H1 (cell line): ENCODE measurements at regions not wholly inside any gene's neighbourhood (a gene's known extent, or its start where the extent isn't known, plus 50 kb on each side); places are given as distances from the start of the nearest gene placed in this dataset.

Experiments used
- CTCF ChIP-seq, 3 experiments: IDR thresholded peaks; 1 replicate in 2 of 3; 2 replicates in 1 of 3; pipeline versions ENCODE4 v1.5.1 to v1.6.1; 2011; ENCODE audit warnings: low read length in 3 of 3, mild to moderate bottlenecking in 3 of 3, inconsistent platforms in 2 of 3, low read depth in 1 of 3, moderate library complexity in 1 of 3; ENCODE audit not compliant: insufficient read depth in 1 of 3; ENCODE audit errors: control extremely low read depth in 1 of 3
- POU5F1 ChIP-seq: IDR thresholded peaks from 2 replicates; pipeline ENCODE4 v1.6.1; 2011; ENCODE audit warnings: low read depth, mild to moderate bottlenecking, low read length, moderate library complexity
- RXRA ChIP-seq: IDR thresholded peaks from 2 replicates; pipeline ENCODE4 v1.6.1; 2011; ENCODE audit warnings: low read depth, mild to moderate bottlenecking, low read length, moderate library complexity; ENCODE audit not compliant: insufficient read depth

GRCh38 chr15:98083203-98083910 is 122.9 kb downstream of the ARRDC4 start (continued):
- TF ChIP-seq RXRA = no peak
- peak; percentile 26 to 43 (median 31); a peak in 3 of 4 replicates for TF ChIP-seq CTCF (IDR thresholded peaks at IDR 0.05; ENCODE audit: control extremely low read depth in 1 of 3, insufficient read depth in 1 of 3, low read depth in 1 of 3, low read length in 3 of 3)
- TF ChIP-seq POU5F1 = no peak
